Endodermal cell (in vitro differentiated cells): ENCODE measurements at regions not wholly inside any gene's neighbourhood (a gene's known extent, or its start where the extent isn't known, plus 50 kb on each side); places are given as distances from the start of the nearest gene placed in this dataset.

ENCODE experiments used
- DNase-seq: peaks from one replicate; pipeline ENCODE4 v3.0.0-alpha.2; 2017
- H3K27ac ChIP-seq: 2 replicates; pipeline ENCODE4 v1.5.1; 2013; ENCODE audit warnings: mild to moderate bottlenecking, low read depth, low read length, moderate library complexity
- H3K27me3 ChIP-seq: 2 replicates; pipeline ENCODE4 v1.6.1; 2013; ENCODE audit warnings: mild to moderate bottlenecking, low read length, moderate library complexity; ENCODE audit not compliant: insufficient read depth, control insufficient read depth, poor library complexity, severe bottlenecking
- H3K36me3 ChIP-seq: 2 replicates; pipeline ENCODE4 v1.7.0; 2013; ENCODE audit warnings: mild to moderate bottlenecking, low read length, moderate library complexity; ENCODE audit not compliant: control insufficient read depth, insufficient read depth
- H3K4me1 ChIP-seq: one replicate; pipeline ENCODE4 v1.7.0; 2013; ENCODE audit warnings: low read length; ENCODE audit not compliant: control insufficient read depth, insufficient read depth
- H3K4me3 ChIP-seq: 2 replicates; pipeline ENCODE4 v1.5.1; 2013; ENCODE audit warnings: mild to moderate bottlenecking, low read length, moderate library complexity
- H3K9ac ChIP-seq: 2 replicates; pipeline ENCODE4 v1.6.1; 2013; ENCODE audit warnings: mild to moderate bottlenecking, low read length, moderate library complexity; ENCODE audit not compliant: poor library complexity, severe bottlenecking; ENCODE audit errors: extremely low read depth
- H3K9me3 ChIP-seq: 2 replicates; pipeline ENCODE4 v1.6.1; 2013; ENCODE audit warnings: mild to moderate bottlenecking, low read length, moderate library complexity; ENCODE audit not compliant: control insufficient read depth
- H3K27ac Mint-ChIP-seq: 2 replicates; pipeline ENCODE4 v1.8.0; 2020; ENCODE audit warnings: mixed read lengths
- H3K27me3 Mint-ChIP-seq: 2 replicates; pipeline ENCODE4 v1.8.0; 2021; ENCODE audit warnings: mild to moderate bottlenecking, mixed read lengths; ENCODE audit not compliant: insufficient read depth
- H3K36me3 Mint-ChIP-seq: 2 replicates; pipeline ENCODE4 v1.8.0; 2020; ENCODE audit warnings: low read depth, mixed read lengths
- H3K4me1 Mint-ChIP-seq: 2 replicates; pipeline ENCODE4 v1.8.0; 2020; ENCODE audit warnings: mixed read lengths
- H3K4me3 Mint-ChIP-seq: 2 replicates; pipeline ENCODE4 v1.8.0; 2020; ENCODE audit warnings: mild to moderate bottlenecking, moderate library complexity, mixed read lengths
- H3K9me3 Mint-ChIP-seq: 2 replicates; pipeline ENCODE4 v1.8.0; 2020; ENCODE audit warnings: mild to moderate bottlenecking, mixed read lengths
- WGBS, 2 experiments: methylation state at CpG; one replicate each; pipeline versions ENCODE4 v1.1.5 to v1.1.7; 2013; ENCODE audit warnings: missing lambda C conversion rate in 2 of 2, mixed read lengths in 1 of 2; ENCODE audit not compliant: insufficient coverage in 1 of 2, insufficient read length in 1 of 2; 5-methylcytosine and 5-hydroxymethylcytosine counted together
- TF ChIP-seq, protein P1 (sequence below): fragments of 200-600 bp; sonication (generic); conservative IDR thresholded peaks from 2 replicates; pipeline ENCODE4 v1.5.0; 2021; ENCODE audit warnings: antibody characterized with exemption, mild to moderate bottlenecking

DNA sequence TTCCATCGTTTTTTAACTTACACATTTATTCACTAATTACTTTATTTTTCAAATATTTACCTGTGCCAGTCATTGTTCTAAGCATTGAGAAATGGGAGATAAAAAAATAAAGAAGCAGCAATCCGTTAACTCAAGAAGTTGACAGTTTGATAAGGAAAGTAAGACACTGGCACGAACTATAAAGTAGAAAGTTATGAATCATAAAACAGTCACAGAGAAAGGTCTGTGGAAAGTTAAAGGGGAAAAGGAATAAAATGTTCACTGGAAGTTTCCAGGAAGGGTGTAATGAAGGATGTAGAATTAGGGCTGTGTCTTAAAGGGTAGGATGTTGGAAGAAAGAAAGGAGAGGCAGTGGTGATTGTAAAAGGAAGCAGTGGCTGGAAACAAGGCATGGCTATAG lies 118.9 kb downstream of the RDH14 start:
- TF ChIP-seq, protein P1, sequence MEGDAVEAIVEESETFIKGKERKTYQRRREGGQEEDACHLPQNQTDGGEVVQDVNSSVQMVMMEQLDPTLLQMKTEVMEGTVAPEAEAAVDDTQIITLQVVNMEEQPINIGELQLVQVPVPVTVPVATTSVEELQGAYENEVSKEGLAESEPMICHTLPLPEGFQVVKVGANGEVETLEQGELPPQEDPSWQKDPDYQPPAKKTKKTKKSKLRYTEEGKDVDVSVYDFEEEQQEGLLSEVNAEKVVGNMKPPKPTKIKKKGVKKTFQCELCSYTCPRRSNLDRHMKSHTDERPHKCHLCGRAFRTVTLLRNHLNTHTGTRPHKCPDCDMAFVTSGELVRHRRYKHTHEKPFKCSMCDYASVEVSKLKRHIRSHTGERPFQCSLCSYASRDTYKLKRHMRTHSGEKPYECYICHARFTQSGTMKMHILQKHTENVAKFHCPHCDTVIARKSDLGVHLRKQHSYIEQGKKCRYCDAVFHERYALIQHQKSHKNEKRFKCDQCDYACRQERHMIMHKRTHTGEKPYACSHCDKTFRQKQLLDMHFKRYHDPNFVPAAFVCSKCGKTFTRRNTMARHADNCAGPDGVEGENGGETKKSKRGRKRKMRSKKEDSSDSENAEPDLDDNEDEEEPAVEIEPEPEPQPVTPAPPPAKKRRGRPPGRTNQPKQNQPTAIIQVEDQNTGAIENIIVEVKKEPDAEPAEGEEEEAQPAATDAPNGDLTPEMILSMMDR = no peak
- no peaks in the 10 kb centered on the region for H3K9me3 Mint-ChIP-seq
- no peaks in the 10 kb centered on the region for H3K4me1 Mint-ChIP-seq
- H3K36me3 ChIP-seq = no peaks in the 10 kb centered on the region
- no peak overlapping the region for H3K27ac Mint-ChIP-seq
- no peaks in the 10 kb centered on the region for H3K36me3 Mint-ChIP-seq
- no peak overlapping the region for H3K4me3 Mint-ChIP-seq
- H3K27ac ChIP-seq = no peak overlapping the region
- WGBS, 2 experiments = 92 to 100% methylated on average over 2 to 3 of the region's 3 CpGs
- no peaks in the 10 kb centered on the region for H3K9me3 ChIP-seq
- no peak for DNase-seq
- H3K4me3 ChIP-seq = no peak overlapping the region
- no peaks in the 10 kb centered on the region for H3K4me1 ChIP-seq
- no peaks in the 10 kb centered on the region for H3K27me3 Mint-ChIP-seq
- no peak overlapping the region for H3K9ac ChIP-seq
- no peaks in the 10 kb centered on the region for H3K27me3 ChIP-seq

DNA sequence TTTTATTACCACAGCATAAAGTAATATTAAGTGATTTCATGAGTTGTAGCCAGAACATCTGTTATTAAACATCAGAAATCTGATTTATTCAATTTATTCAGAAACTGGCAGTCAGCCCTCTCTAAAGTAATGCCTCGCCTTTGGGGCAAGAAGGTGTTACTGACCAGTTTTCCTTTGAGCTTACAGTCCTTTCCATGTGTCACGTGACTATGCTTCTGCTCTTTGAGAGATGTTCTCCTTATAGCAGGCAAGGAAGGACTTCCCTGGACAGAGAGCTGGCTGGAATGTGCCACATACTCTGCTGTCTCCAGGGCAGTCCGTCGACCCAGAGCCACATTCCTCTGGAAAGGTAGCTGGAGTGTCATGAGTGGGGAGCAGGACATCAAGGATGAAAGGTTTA lies 119.7 kb downstream of the RDH14 start:
- H3K9ac ChIP-seq = no peak overlapping the region
- TF ChIP-seq, protein P1 = no peak
- H3K4me3 ChIP-seq = no peak overlapping the region
- H3K9me3 Mint-ChIP-seq = no peaks in the 10 kb centered on the region
- H3K27ac Mint-ChIP-seq = no peak overlapping the region
- no peaks in the 10 kb centered on the region for H3K9me3 ChIP-seq
- DNase-seq = no peak
- no peaks in the 10 kb centered on the region for H3K27me3 Mint-ChIP-seq
- no peaks in the 10 kb centered on the region for H3K36me3 ChIP-seq
- no peak overlapping the region for H3K27ac ChIP-seq
- H3K4me1 Mint-ChIP-seq = no peaks in the 10 kb centered on the region
- 85 to 100% methylated on average over 1 to 4 of the region's 4 CpGs for WGBS, 2 experiments
- no peaks in the 10 kb centered on the region for H3K27me3 ChIP-seq
- H3K36me3 Mint-ChIP-seq = no peaks in the 10 kb centered on the region
- H3K4me3 Mint-ChIP-seq = no peak overlapping the region
- no peaks in the 10 kb centered on the region for H3K4me1 ChIP-seq

GRCh38 chr2:18440141-18440661 lies 120.3 kb downstream of the RDH14 start:
- Histone ChIP-seq H3K27ac (no peak overlapping the region), H3K9ac (no peak overlapping the region), H3K9me3 (no peaks in the 10 kb centered on the region), H3K36me3 (no peaks in the 10 kb centered on the region), H3K4me3 (no peak overlapping the region), H3K27me3 (no peaks in the 10 kb centered on the region), H3K4me1 (no peaks in the 10 kb centered on the region)
- TF ChIP-seq, protein P1 = no peak
- Mint-ChIP-seq H3K4me3 (no peak overlapping the region), H3K27me3 (no peaks in the 10 kb centered on the region), H3K9me3 (no peaks in the 10 kb centered on the region), H3K4me1 (no peaks in the 10 kb centered on the region), H3K27ac (no peak overlapping the region), H3K36me3 (no peaks in the 10 kb centered on the region)
- no peak for DNase-seq
- 89 to 96% methylated on average over 3 to 6 of the region's 6 CpGs for WGBS, 2 experiments
